CD14-positive monocyte (primary cell): ENCODE measurements at regions not wholly inside any gene's neighbourhood (a gene's known extent, or its start where the extent isn't known, plus 50 kb on each side); places are given as distances from the start of the nearest gene placed in this dataset.

Experiments used
- DNase-seq, 3 donors: peaks; one replicate each; pipeline ENCODE4 v3.0.0-alpha.2; 2011 to 2022
- H2AFZ ChIP-seq: 2 replicates; pipeline ENCODE4 v1.6.0; 2012; ENCODE audit warnings: mild to moderate bottlenecking, low read depth, low read length, inconsistent platforms; ENCODE audit not compliant: insufficient read depth, poor library complexity, severe bottlenecking
- H3K27ac ChIP-seq, 2 donors: 1 replicate in 1 of 2; 2 replicates in 1 of 2; pipeline ENCODE4 v1.5.1; 2012 to 2013; ENCODE audit warnings: low read length in 2 of 2, control low read depth in 1 of 2, inconsistent platforms in 1 of 2, low read depth in 1 of 2, mild to moderate bottlenecking in 1 of 2
- H3K27me3 ChIP-seq, 2 donors: one replicate each; pipeline versions ENCODE4 v1.6.0 to v1.6.1; 2011 to 2013; ENCODE audit warnings: low read length in 2 of 2; ENCODE audit not compliant: control insufficient read depth in 2 of 2, insufficient read depth in 2 of 2
- H3K36me3 ChIP-seq, 2 donors: replicated peaks in 1 of 2; 1 replicate in 1 of 2; 2 replicates in 1 of 2; pipeline versions ENCODE4 v1.5.1 to v1.6.1; 2012 to 2013; ENCODE audit warnings: low read length in 2 of 2, control low read depth in 1 of 2, inconsistent platforms in 1 of 2, mild to moderate bottlenecking in 1 of 2; ENCODE audit not compliant: insufficient read depth in 2 of 2, control insufficient read depth in 1 of 2
- H3K4me1 ChIP-seq, 2 donors: 1 replicate in 1 of 2; 2 replicates in 1 of 2; pipeline versions ENCODE4 v1.5.1 to v1.6.1; 2012 to 2013; ENCODE audit warnings: low read length in 2 of 2, control low read depth in 1 of 2, inconsistent platforms in 1 of 2, mild to moderate bottlenecking in 1 of 2, moderate library complexity in 1 of 2; ENCODE audit not compliant: insufficient read depth in 2 of 2, control insufficient read depth in 1 of 2
- H3K4me2 ChIP-seq: replicated peaks from 2 replicates; pipeline ENCODE3; 2012; ENCODE audit warnings: low read length, moderate library complexity, mild to moderate bottlenecking; ENCODE audit not compliant: poor library complexity, severe bottlenecking; ENCODE audit errors: extremely low read depth
- H3K4me3 ChIP-seq, 3 experiments: fragments of 200-600 bp in 1 of 3; sonication (generic) in 1 of 3; replicated peaks in 1 of 3; 1 replicate in 2 of 3; 2 replicates in 1 of 3; pipeline ENCODE4 v1.5.1; 2011 to 2013; ENCODE audit warnings: low read length in 3 of 3, mild to moderate bottlenecking in 3 of 3, control low read depth in 2 of 3, low read depth in 2 of 3, inconsistent platforms in 1 of 3, moderate library complexity in 1 of 3
- H3K79me2 ChIP-seq: 2 replicates; pipeline ENCODE4 v1.6.0; 2012; ENCODE audit warnings: mild to moderate bottlenecking, control low read depth, inconsistent platforms, low read length, moderate library complexity; ENCODE audit not compliant: insufficient read depth
- H3K9ac ChIP-seq: 2 replicates; pipeline ENCODE4 v1.6.0; 2017; ENCODE audit warnings: low read length, mild to moderate bottlenecking; ENCODE audit not compliant: insufficient read depth, poor library complexity, severe bottlenecking
- H3K9me3 ChIP-seq, 2 donors: replicated peaks in 1 of 2; 1 replicate in 1 of 2; 2 replicates in 1 of 2; pipeline versions ENCODE4 v1.5.1 to v1.6.1; 2012 to 2013; ENCODE audit warnings: low read length in 2 of 2, control low read depth in 1 of 2; ENCODE audit not compliant: control insufficient read depth in 1 of 2, insufficient read depth in 1 of 2
- H4K20me1 ChIP-seq: 2 replicates; pipeline ENCODE4 v1.6.0; 2012; ENCODE audit warnings: mild to moderate bottlenecking, low read length, control low read depth, moderate library complexity; ENCODE audit not compliant: insufficient read depth
- H3K27ac Mint-ChIP-seq, 7 donors: one replicate each; pipeline ENCODE4 v1.8.0; 2020; ENCODE audit warnings: mild to moderate bottlenecking in 7 of 7, mixed read lengths in 7 of 7, moderate library complexity in 6 of 7, inconsistent platforms in 2 of 7
- H3K27me3 Mint-ChIP-seq, 3 donors: one replicate each; pipeline ENCODE4 v1.8.0; 2021 to 2022; ENCODE audit warnings: low read depth in 3 of 3, mild to moderate bottlenecking in 3 of 3, mixed read lengths in 3 of 3, moderate library complexity in 3 of 3, inconsistent platforms in 1 of 3
- H3K36me3 Mint-ChIP-seq, 2 donors: one replicate each; pipeline ENCODE4 v1.8.0; 2020; ENCODE audit warnings: mixed read lengths in 2 of 2, inconsistent platforms in 1 of 2, mild to moderate bottlenecking in 1 of 2
- H3K4me1 Mint-ChIP-seq: one replicate; pipeline ENCODE4 v1.8.0; 2020; ENCODE audit warnings: mild to moderate bottlenecking, mixed read lengths
- H3K4me3 Mint-ChIP-seq, 2 donors: one replicate each; pipeline ENCODE4 v1.8.0; 2020; ENCODE audit warnings: mild to moderate bottlenecking in 2 of 2, mixed read lengths in 2 of 2, moderate library complexity in 1 of 2
- H3K9me3 Mint-ChIP-seq, 7 donors: one replicate each; pipeline ENCODE4 v1.8.0; 2020 to 2022; ENCODE audit warnings: mixed read lengths in 7 of 7, mild to moderate bottlenecking in 6 of 7, moderate library complexity in 6 of 7, inconsistent platforms in 2 of 7
- WGBS: methylation state at CpG from one replicate; pipeline ENCODE4 v1.1.5; 2013; ENCODE audit warnings: missing lambda C conversion rate; ENCODE audit not compliant: insufficient coverage; 5-methylcytosine and 5-hydroxymethylcytosine counted together
- intact Hi-C, 2 donors: fragments of 100-400 bp; cut with micrococcal nuclease; formaldehyde crosslinking; loops; one replicate each; pipeline versions ENCODE4 v1.15.0 to v1.15.1; 2023
- TF ChIP-seq, protein P1 (sequence below): fragments of 200-600 bp; IDR thresholded peaks from one replicate; pipeline ENCODE4 v1.8.0; 2022; ENCODE audit warnings: antibody characterized with exemption, mild to moderate bottlenecking

DNA sequence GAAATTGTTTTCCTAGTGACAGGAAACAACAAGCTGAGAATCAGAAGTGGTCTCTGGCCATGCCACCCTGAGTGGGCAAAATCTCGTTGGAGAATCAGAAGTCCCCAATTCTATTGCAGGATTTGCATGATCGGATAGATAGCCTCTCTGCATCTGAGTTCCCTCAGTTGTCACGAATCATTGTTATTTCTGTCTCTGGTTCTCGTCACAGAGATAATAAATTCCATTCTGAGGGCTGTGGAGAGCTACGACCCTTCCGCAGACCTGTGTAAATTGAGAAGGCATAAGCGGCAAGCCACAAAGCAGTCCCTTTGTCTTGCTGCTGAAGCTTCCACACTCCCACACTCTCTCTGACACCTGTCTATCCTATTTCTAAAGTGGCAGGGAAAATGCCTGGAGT is 102.4 kb upstream of the CNR1 start:
- Histone ChIP-seq H3K4me2 (no peak overlapping the region), H4K20me1 (no peaks in the 10 kb centered on the region), H3K79me2 (no peaks in the 10 kb centered on the region), H3K4me1 (peaks cover 12 to 14% of the 10 kb centered on the region in 2 donors), H3K9ac (no peak overlapping the region), H3K9me3 (no peaks in the 10 kb centered on the region), H3K4me3 (no peak overlapping the region), H2AFZ (no peak overlapping the region), H3K27ac (no peak overlapping the region), H3K36me3 (no peaks in the 10 kb centered on the region), H3K27me3 (no peaks in the 10 kb centered on the region)
- H3K27ac Mint-ChIP-seq = no peak overlapping the region
- H3K4me1 Mint-ChIP-seq = peaks cover 11% of the 10 kb centered on the region
- no peak for DNase-seq
- peaks cover 0 to 2% (median 0%) of the 10 kb centered on the region in 3 donors for H3K27me3 Mint-ChIP-seq
- TF ChIP-seq, protein P1, sequence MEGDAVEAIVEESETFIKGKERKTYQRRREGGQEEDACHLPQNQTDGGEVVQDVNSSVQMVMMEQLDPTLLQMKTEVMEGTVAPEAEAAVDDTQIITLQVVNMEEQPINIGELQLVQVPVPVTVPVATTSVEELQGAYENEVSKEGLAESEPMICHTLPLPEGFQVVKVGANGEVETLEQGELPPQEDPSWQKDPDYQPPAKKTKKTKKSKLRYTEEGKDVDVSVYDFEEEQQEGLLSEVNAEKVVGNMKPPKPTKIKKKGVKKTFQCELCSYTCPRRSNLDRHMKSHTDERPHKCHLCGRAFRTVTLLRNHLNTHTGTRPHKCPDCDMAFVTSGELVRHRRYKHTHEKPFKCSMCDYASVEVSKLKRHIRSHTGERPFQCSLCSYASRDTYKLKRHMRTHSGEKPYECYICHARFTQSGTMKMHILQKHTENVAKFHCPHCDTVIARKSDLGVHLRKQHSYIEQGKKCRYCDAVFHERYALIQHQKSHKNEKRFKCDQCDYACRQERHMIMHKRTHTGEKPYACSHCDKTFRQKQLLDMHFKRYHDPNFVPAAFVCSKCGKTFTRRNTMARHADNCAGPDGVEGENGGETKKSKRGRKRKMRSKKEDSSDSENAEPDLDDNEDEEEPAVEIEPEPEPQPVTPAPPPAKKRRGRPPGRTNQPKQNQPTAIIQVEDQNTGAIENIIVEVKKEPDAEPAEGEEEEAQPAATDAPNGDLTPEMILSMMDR = no peak
- H3K36me3 Mint-ChIP-seq = peaks cover 0 to 3% of the 10 kb centered on the region in 2 donors
- H3K9me3 Mint-ChIP-seq = peaks cover 0 to 3% (median 3%) of the 10 kb centered on the region in 7 donors
- no peak overlapping the region for H3K4me3 Mint-ChIP-seq
- WGBS = 60% methylated on average over 7 of the region's 7 CpGs
- intact Hi-C loops = no loop called here

DNA sequence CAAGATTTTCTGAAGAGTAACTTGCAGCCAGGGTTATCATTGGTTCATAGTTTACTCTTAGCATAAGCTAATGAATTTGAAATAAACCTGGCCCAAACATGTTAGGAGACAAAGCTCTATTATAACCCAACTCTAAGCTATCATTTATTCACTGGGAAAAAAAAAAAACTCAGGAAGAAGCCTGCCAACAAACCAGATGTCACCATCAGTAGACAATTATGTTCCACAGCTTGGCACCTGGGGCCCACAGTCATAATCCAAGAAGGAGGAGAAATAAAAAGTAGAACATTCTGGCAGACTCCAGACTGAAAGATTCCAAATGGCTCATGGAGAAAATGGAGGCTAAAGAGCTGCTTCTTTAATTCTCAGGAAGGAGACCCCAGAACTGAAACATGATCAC is 100.0 kb upstream of the CNR1 start:
- Mint-ChIP-seq H3K27ac (no peak overlapping the region), H3K27me3 (peaks cover 0 to 3% (median 0%) of the 10 kb centered on the region in 3 donors), H3K4me1 (peaks cover 31% of the 10 kb centered on the region), H3K4me3 (no peak overlapping the region), H3K9me3 (peaks cover 0 to 3% (median 0%) of the 10 kb centered on the region in 7 donors), H3K36me3 (peaks cover 0 to 3% of the 10 kb centered on the region in 2 donors)
- no peaks in the 10 kb centered on the region for H4K20me1 ChIP-seq
- H3K4me3 ChIP-seq = no peak overlapping the region
- no peak overlapping the region for H3K4me2 ChIP-seq
- H3K4me1 ChIP-seq = peaks cover 30 to 33% of the 10 kb centered on the region in 2 donors
- H3K27ac ChIP-seq = no peak overlapping the region
- TF ChIP-seq, protein P1 = no peak
- H3K79me2 ChIP-seq = no peaks in the 10 kb centered on the region
- H3K9ac ChIP-seq = no peak overlapping the region
- DNase-seq = no peak
- intact Hi-C loops = no loop called here
- H3K27me3 ChIP-seq = no peaks in the 10 kb centered on the region
- no peak overlapping the region for H2AFZ ChIP-seq
- H3K36me3 ChIP-seq = no peaks in the 10 kb centered on the region
- H3K9me3 ChIP-seq = no peaks in the 10 kb centered on the region
